C4-2B (cell line): ENCODE measurements at regions not wholly inside any gene's neighbourhood (a gene's known extent, or its start where the extent isn't known, plus 50 kb on each side); places are given as distances from the start of the nearest gene placed in this dataset.

Source experiments
- H3K27ac ChIP-seq: fragments of 450-650 bp; 2 replicates; pipeline ENCODE4 v1.5.1; 2017
- ZFX ChIP-seq: fragments of 450-650 bp; IDR thresholded peaks from 2 replicates; pipeline ENCODE4 v1.6.1; 2017
- TF ChIP-seq, protein P1 (sequence below): fragments of 450-650 bp; conservative IDR thresholded peaks from 2 replicates; pipeline ENCODE4 v1.5.1; 2017; ENCODE audit warnings: mild to moderate bottlenecking

DNA sequence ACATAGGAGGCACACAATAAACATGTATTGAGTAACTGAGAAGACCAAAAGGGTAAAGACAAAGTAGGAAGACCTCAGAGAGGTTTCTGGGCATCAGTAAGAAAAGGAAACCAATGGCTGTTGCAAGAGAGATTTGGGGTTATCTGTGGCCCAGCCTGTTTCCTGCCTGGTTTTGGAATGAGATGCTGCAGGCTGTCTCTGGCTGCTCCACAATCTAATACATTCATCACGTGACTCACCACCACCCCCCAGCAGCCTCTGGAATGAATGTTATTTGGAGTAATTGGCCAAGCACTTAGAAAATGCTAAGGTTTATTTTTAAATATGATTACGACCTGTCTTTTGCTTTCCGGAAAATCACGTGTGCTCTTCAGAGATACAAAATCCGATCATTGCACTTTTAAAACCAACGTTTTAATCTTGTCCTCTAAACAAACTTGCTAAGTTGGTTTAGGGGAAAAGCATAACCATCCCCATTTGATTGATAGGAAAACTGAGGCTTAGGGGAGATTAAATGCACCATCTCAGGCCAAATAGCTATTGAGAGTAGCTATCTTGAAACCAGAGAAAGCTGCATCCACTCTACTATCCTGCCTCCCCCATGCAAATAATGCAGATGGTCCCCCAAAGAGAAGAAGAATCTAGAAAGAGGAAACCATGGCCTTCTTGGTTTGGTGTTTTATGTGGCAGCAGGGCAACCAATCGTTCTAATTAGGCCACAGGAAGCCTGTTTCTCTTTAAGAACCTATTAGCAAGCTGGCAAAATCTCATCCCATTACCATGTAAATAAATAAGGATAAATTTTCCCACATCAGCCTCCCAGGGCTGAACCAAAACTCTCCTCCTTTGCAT is 151.8 kb upstream of the ADRA1B start:
- no peak for TF ChIP-seq ZFX
- TF ChIP-seq, protein P1, sequence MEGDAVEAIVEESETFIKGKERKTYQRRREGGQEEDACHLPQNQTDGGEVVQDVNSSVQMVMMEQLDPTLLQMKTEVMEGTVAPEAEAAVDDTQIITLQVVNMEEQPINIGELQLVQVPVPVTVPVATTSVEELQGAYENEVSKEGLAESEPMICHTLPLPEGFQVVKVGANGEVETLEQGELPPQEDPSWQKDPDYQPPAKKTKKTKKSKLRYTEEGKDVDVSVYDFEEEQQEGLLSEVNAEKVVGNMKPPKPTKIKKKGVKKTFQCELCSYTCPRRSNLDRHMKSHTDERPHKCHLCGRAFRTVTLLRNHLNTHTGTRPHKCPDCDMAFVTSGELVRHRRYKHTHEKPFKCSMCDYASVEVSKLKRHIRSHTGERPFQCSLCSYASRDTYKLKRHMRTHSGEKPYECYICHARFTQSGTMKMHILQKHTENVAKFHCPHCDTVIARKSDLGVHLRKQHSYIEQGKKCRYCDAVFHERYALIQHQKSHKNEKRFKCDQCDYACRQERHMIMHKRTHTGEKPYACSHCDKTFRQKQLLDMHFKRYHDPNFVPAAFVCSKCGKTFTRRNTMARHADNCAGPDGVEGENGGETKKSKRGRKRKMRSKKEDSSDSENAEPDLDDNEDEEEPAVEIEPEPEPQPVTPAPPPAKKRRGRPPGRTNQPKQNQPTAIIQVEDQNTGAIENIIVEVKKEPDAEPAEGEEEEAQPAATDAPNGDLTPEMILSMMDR = no peak
- no peak overlapping the region for H3K27ac ChIP-seq

DNA sequence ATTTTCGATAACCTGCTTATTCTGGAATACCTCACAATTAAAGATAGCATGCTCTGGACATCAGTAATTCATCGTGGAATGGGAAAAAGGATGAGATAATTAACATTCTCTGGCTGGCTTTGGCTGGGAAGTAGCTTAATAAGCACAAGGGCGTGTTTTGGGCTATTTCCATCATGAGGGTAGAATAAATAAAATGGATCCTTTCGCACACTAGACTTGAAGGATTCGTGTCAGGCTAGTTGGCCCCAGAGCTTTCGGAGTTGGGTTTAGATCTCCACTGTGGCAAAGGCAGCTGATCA is 151.2 kb upstream of the ADRA1B start:
- no peak overlapping the region for H3K27ac ChIP-seq
- TF ChIP-seq, protein P1 = no peak
- TF ChIP-seq ZFX = no peak

DNA sequence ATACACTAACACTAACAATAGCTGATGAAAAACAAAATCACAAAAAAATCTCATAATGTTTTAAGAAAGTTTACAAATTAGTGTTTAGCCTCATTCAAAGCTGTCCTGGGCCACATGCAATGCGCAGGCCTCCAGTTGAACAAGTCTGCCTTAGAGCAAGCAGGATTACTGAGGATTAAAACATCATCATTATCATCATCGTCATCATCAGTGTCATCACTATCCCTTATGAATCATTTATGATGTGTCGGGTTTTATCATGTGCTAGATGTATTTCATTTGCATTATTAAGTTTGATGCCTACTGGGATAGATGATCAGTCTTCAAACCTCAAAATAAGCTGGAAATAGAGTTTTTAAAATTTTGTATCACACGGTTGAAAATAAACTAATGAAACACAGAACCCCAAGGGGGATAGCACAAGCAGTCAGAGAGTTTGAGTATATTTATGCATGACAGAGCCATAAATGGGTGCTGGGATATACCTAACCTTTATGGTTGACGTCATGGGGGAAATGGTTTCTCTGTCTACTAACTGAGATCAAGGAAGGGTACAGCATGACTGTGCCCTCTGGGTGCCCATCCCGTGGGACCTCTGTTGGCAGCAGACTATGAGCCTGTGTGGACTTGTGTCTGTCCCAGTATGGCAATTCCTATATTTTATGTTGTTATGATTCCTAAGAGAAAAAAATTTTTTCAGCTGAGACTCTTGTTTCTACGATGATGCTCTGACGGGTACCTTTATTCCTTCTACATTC is 150.3 kb upstream of the ADRA1B start:
- no peak overlapping the region for H3K27ac ChIP-seq
- no peak for TF ChIP-seq ZFX
- TF ChIP-seq, protein P1 = no peak

DNA sequence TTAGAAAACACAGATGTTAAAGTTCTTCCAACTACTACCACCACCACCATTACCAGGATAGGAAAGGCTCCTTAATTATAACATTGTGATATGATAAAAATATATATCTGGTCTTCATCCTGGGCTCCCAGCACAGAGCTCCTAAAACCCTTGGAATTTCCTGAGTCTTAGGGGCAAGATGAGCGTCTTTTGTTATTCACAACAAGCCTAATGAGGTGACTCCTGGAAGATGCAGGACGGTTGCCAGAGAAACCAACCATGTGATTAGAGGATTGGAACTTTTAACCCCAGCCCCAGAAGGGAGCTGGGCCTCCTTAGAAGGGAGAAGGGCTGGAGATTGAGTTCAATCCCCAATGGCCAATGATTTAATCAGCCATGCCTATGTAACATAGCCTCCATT is 148.0 kb upstream of the ADRA1B start:
- no peak for TF ChIP-seq ZFX
- TF ChIP-seq, protein P1 = no peak
- H3K27ac ChIP-seq = no peak overlapping the region

DNA sequence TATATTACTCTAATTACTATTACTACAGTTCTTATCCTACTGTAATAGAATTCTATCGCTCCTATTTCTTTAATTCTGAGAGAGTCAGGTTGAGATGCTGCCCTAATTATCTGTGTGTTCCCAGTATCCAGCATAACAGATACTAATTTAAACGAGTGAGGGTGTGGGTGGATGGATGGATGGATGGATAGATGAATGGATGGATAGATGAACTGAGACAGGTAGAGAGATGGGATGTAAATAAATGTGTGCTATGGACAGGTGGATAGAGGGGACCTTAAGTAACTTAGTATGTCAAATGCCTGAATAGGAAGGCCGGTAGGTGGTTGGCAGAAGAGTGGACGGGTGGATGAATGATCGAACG is 143.6 kb upstream of the ADRA1B start:
- H3K27ac ChIP-seq = no peak overlapping the region
- TF ChIP-seq ZFX = no peak
- TF ChIP-seq, protein P1 = no peak

DNA sequence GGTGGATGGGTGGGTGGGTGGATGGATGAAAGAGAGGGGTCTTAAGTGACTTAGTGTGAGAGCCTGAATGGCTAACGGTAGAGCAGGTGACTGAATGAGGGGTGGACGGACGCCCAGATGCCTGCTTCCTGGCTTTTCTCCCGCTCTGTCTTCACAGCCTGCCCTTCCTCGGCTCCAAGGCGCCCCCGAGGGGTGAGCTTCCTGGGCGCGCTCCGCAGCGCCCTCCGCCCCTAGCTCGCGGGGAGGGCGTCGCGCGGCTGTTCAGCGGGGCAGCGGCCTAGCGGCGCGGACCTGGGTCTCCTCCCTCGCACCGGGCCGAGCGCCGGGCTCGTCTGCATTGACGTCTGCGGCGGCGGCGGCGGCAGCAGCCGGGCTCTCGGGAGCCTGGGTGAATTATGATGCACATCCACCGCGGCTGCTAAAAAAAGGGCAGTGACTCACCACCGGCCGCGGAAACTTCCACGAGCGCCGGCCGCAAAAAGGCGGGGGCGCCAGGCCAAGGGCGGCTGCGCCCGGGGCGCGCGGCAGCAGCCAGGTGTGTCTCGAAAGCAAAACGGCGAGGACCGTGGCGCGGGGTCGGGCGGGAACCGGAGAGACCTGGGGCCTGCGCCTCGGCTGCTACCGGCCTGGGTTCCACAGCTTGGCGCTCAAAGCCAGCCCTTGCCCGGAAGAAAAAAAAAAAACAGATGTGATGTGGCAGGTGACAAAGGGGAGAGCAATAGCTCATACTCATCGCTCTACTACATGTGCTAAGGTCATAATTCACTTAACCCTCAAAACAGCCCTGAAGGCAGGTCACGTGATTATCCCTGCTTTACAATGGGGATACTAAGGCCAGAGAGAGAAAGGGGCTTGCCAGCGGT is 143.0 kb upstream of the ADRA1B start:
- H3K27ac ChIP-seq = no peak overlapping the region
- TF ChIP-seq, protein P1 = peak; percentile 22
- peak; percentile 24; the same call in 1 of the 2 replicates for TF ChIP-seq ZFX
